Subcutaneous abdominal adipose tissue (tissue), 5 donors: ENCODE measurements at regions not wholly inside any gene's neighbourhood (a gene's known extent, or its start where the extent isn't known, plus 50 kb on each side); places are given as distances from the start of the nearest gene placed in this dataset.

Source experiments
- H3K27ac ChIP-seq: one replicate; pipeline ENCODE4 v1.7.0; 2013; ENCODE audit warnings: low read depth, mild to moderate bottlenecking, inconsistent platforms, low read length, moderate library complexity
- H3K27me3 ChIP-seq, 5 donors: one replicate each; pipeline ENCODE4 v1.7.0; 2013; ENCODE audit warnings: low read length in 5 of 5, inconsistent platforms in 1 of 5; ENCODE audit not compliant: control insufficient read depth in 5 of 5, insufficient read depth in 4 of 5
- H3K36me3 ChIP-seq, 5 donors: one replicate each; pipeline ENCODE4 v1.7.0; 2013; ENCODE audit warnings: low read length in 5 of 5; ENCODE audit not compliant: control insufficient read depth in 5 of 5, insufficient read depth in 5 of 5
- H3K4me1 ChIP-seq, 5 donors: one replicate each; pipeline ENCODE4 v1.7.0; 2013; ENCODE audit warnings: low read length in 5 of 5, mild to moderate bottlenecking in 3 of 5, moderate library complexity in 1 of 5; ENCODE audit not compliant: control insufficient read depth in 5 of 5, insufficient read depth in 5 of 5
- H3K4me3 ChIP-seq, 5 donors: one replicate each; pipeline ENCODE4 v1.7.0; 2013; ENCODE audit warnings: low read length in 5 of 5, low read depth in 1 of 5
- H3K9ac ChIP-seq, 5 donors: one replicate each; pipeline ENCODE4 v1.7.0; 2013; ENCODE audit warnings: low read length in 5 of 5, mild to moderate bottlenecking in 4 of 5, moderate library complexity in 3 of 5
- H3K9me3 ChIP-seq, 5 donors: one replicate each; pipeline ENCODE4 v1.7.0; 2013; ENCODE audit warnings: low read length in 5 of 5; ENCODE audit not compliant: control insufficient read depth in 5 of 5
- donor health status: healthy.
- donor health status: healthy.
- donor health status: healthy.
- donor health status: healthy.
- donor health status: healthy.

- H3K9ac ChIP-seq, result no peak overlapping the region
- H3K27me3 ChIP-seq, result peaks cover 42 to 66% (median 56%) of the 10 kb centered on the region in 5 donors
Observed at GRCh38 chr3:43999728-44000319, 241.9 kb upstream of the TOPAZ1 start.

GRCh38 chr3:44000586-44000985 lies 241.1 kb upstream of the TOPAZ1 start:
- Histone ChIP-seq H3K4me1 (peaks cover 4 to 40% (median 38%) of the 10 kb centered on the region in 5 donors), H3K9ac (no peak overlapping the region), H3K27ac (no peak overlapping the region), H3K4me3 (no peak overlapping the region), H3K9me3 (no peaks in the 10 kb centered on the region), H3K36me3 (no peaks in the 10 kb centered on the region), H3K27me3 (peaks cover 35 to 61% (median 48%) of the 10 kb centered on the region in 5 donors)

More at GRCh38 chr3:43999728-44000319, 241.9 kb upstream of the TOPAZ1 start:
- H3K4me1 ChIP-seq, result peaks cover 4 to 48% (median 46%) of the 10 kb centered on the region in 5 donors
- H3K27ac ChIP-seq, result no peak overlapping the region
- H3K9me3 ChIP-seq, result no peaks in the 10 kb centered on the region
- H3K4me3 ChIP-seq, result peak overlapping the region in 4 of 5 donors; percentile 50 to 72 (median 58)
- no peaks in the 10 kb centered on the region for H3K36me3 ChIP-seq

- H3K9me3 ChIP-seq, result no peaks in the 10 kb centered on the region
- H3K27ac ChIP-seq, result no peak overlapping the region
- H3K27me3 ChIP-seq, result peaks cover 32 to 56% (median 43%) of the 10 kb centered on the region in 5 donors
- H3K4me3 ChIP-seq, result no peak overlapping the region
- H3K9ac ChIP-seq, result no peak overlapping the region
- H3K4me1 ChIP-seq, result peaks cover 4 to 36% (median 33%) of the 10 kb centered on the region in 5 donors
- H3K36me3 ChIP-seq, result no peaks in the 10 kb centered on the region
Observed at GRCh38 chr3:44001072-44001471, 240.6 kb upstream of the TOPAZ1 start.

- Histone ChIP-seq H3K4me3 (no peak overlapping the region), H3K27me3 (peaks cover 10 to 30% (median 19%) of the 10 kb centered on the region in 5 donors), H3K9me3 (no peaks in the 10 kb centered on the region), H3K27ac (no peak overlapping the region), H3K9ac (no peak overlapping the region), H3K36me3 (no peaks in the 10 kb centered on the region), H3K4me1 (peaks cover 0 to 10% (median 8%) of the 10 kb centered on the region in 5 donors)
Observed at GRCh38 chr3:44003801-44004200, 237.9 kb upstream of the TOPAZ1 start.

GRCh38 chr3:44011680-44012079 lies 230.0 kb upstream of the TOPAZ1 start:
- Histone ChIP-seq H3K27me3 (peaks cover 0 to 13% (median 8%) of the 10 kb centered on the region in 5 donors), H3K27ac (no peak overlapping the region), H3K36me3 (no peaks in the 10 kb centered on the region), H3K9ac (no peak overlapping the region), H3K4me3 (no peak overlapping the region), H3K9me3 (no peaks in the 10 kb centered on the region), H3K4me1 (no peaks in the 10 kb centered on the region)

GRCh38 chr3:44012160-44012899 lies 229.4 kb upstream of the TOPAZ1 start:
- Histone ChIP-seq H3K9me3 (no peaks in the 10 kb centered on the region), H3K9ac (no peak overlapping the region), H3K4me1 (no peaks in the 10 kb centered on the region), H3K36me3 (no peaks in the 10 kb centered on the region), H3K4me3 (no peak overlapping the region), H3K27me3 (peaks cover 0 to 13% (median 8%) of the 10 kb centered on the region in 5 donors), H3K27ac (no peak overlapping the region)

GRCh38 chr3:44013967-44014366 lies 227.7 kb upstream of the TOPAZ1 start:
- Histone ChIP-seq H3K4me1 (no peaks in the 10 kb centered on the region), H3K9me3 (no peaks in the 10 kb centered on the region)

GRCh38 chr3:44015170-44015569 lies 226.5 kb upstream of the TOPAZ1 start:
- no peak overlapping the region for H3K27ac ChIP-seq
- no peaks in the 10 kb centered on the region for H3K36me3 ChIP-seq
- H3K27me3 ChIP-seq, result peaks cover 7 to 14% (median 10%) of the 10 kb centered on the region in 5 donors
- H3K9me3 ChIP-seq, result no peaks in the 10 kb centered on the region
- H3K4me3 ChIP-seq, result no peak overlapping the region
- H3K9ac ChIP-seq, result no peak overlapping the region
- no peaks in the 10 kb centered on the region for H3K4me1 ChIP-seq

More at GRCh38 chr3:44013967-44014366, 227.7 kb upstream of the TOPAZ1 start:
- no peak overlapping the region for H3K4me3 ChIP-seq
- peaks cover 0 to 14% (median 8%) of the 10 kb centered on the region in 5 donors for H3K27me3 ChIP-seq
- H3K27ac ChIP-seq, result no peak overlapping the region
- H3K36me3 ChIP-seq, result no peaks in the 10 kb centered on the region
- H3K9ac ChIP-seq, result no peak overlapping the region

GRCh38 chr3:44016818-44017217 lies 224.9 kb upstream of the TOPAZ1 start:
- H3K27me3 ChIP-seq, result peaks cover 5 to 22% (median 17%) of the 10 kb centered on the region in 5 donors
- H3K9ac ChIP-seq, result no peak overlapping the region
- H3K27ac ChIP-seq, result no peak overlapping the region
- H3K4me1 ChIP-seq, result peaks cover 0 to 3% (median 0%) of the 10 kb centered on the region in 5 donors
- H3K9me3 ChIP-seq, result no peaks in the 10 kb centered on the region
- H3K36me3 ChIP-seq, result no peaks in the 10 kb centered on the region
- no peak overlapping the region for H3K4me3 ChIP-seq

- no peak overlapping the region for H3K9ac ChIP-seq
- no peaks in the 10 kb centered on the region for H3K9me3 ChIP-seq
- H3K4me3 ChIP-seq, result no peak overlapping the region
- no peaks in the 10 kb centered on the region for H3K36me3 ChIP-seq
- H3K4me1 ChIP-seq, result peaks cover 0 to 9% (median 4%) of the 10 kb centered on the region in 5 donors
- peaks cover 13 to 26% (median 22%) of the 10 kb centered on the region in 5 donors for H3K27me3 ChIP-seq
- H3K27ac ChIP-seq, result no peak overlapping the region
Observed at GRCh38 chr3:44018926-44019325, 222.8 kb upstream of the TOPAZ1 start.
